ENCODE measurements at regions not wholly inside any gene's neighbourhood (a gene's known extent, or its start where the extent isn't known, plus 50 kb on each side); places are given as distances from the start of the nearest gene placed in this dataset.

- H3K4me1 Mint-ChIP-seq = peaks cover 11% of the 10 kb centered on the region
- DNase-seq (ENCODE audit: low spot score) (no peak), ATAC-seq (no peak)
- ChIA-PET POLR2A (no interaction called here), CTCF (no interaction called here)
- peaks cover 6% of the 10 kb centered on the region for H3K9me3 Mint-ChIP-seq
- no peak for TF ChIP-seq ZNF219 (CRISPR knock-in tag; IDR thresholded peaks at IDR 0.05; ENCODE audit: borderline replicate concordance)
- TF ChIP-seq SP1 (CRISPR knock-in tag; conservative IDR thresholded peaks at IDR 0.05) = no peak
- no peak for TF ChIP-seq ZNF138 (CRISPR knock-in tag; conservative IDR thresholded peaks at IDR 0.05)
- TF ChIP-seq GRHL2 (CRISPR knock-in tag; IDR thresholded peaks at IDR 0.05; ENCODE audit: insufficient replicate concordance, severe bottlenecking) = no peak
- no peak for TF ChIP-seq NFE2L1 (CRISPR knock-in tag; IDR thresholded peaks at IDR 0.05)
- TF ChIP-seq ZNF512 (CRISPR knock-in tag; IDR thresholded peaks at IDR 0.05; ENCODE audit: borderline replicate concordance) = no peak
- TF ChIP-seq STAT6 (CRISPR knock-in tag; conservative IDR thresholded peaks at IDR 0.05; ENCODE audit: low read depth) = no peak
- no peak for TF ChIP-seq TP53 (CRISPR knock-in tag; IDR thresholded peaks at IDR 0.05)
- TF ChIP-seq FOXP4 (CRISPR knock-in tag; IDR thresholded peaks at IDR 0.05) = no peak
- no peak for TF ChIP-seq E2F4 (CRISPR knock-in tag; IDR thresholded peaks at IDR 0.05; ENCODE audit: borderline replicate concordance, low read depth)
- TF ChIP-seq ZNF532 (CRISPR knock-in tag; IDR thresholded peaks at IDR 0.05; ENCODE audit: borderline replicate concordance) = no peak
- TF ChIP-seq JUN (CRISPR knock-in tag; IDR thresholded peaks at IDR 0.05) = no peak
- no peak for TF ChIP-seq NR3C1 (CRISPR knock-in tag; conservative IDR thresholded peaks at IDR 0.05; ENCODE audit: low read depth)
- no peak for TF ChIP-seq ATF2 (CRISPR knock-in tag; IDR thresholded peaks at IDR 0.05; ENCODE audit: borderline replicate concordance, low read depth)
- no peak for TF ChIP-seq TCF7 (CRISPR knock-in tag; IDR thresholded peaks at IDR 0.05; ENCODE audit: low read depth)
- TF ChIP-seq E2F1 (CRISPR knock-in tag; IDR thresholded peaks at IDR 0.05) = no peak
- TF ChIP-seq ATF1 (CRISPR knock-in tag; IDR thresholded peaks at IDR 0.05) = no peak
- no peaks in the 10 kb centered on the region for H3K36me3 Mint-ChIP-seq
- no peak overlapping the region for H3K4me3 Mint-ChIP-seq
- H3K27me3 Mint-ChIP-seq (ENCODE audit: low read depth) = no peaks in the 10 kb centered on the region
- H3K27ac Mint-ChIP-seq = no peak overlapping the region
Observed at GRCh38 chr3:153003862-153004261, 158.2 kb upstream of the RAP2B start.

Measured in WTC11 (cell line).